DMS53 treated with DMSO at 0.1 percent for 48 hours (cell line): ENCODE measurements at regions not wholly inside any gene's neighbourhood (a gene's known extent, or its start where the extent isn't known, plus 50 kb on each side); places are given as distances from the start of the nearest gene placed in this dataset.

Source experiments
- DNase-seq: peaks from one replicate; lab custom pipeline; 2025; ENCODE audit not compliant: unreplicated experiment; lab: John Stamatoyannopoulos, UW

DNA sequence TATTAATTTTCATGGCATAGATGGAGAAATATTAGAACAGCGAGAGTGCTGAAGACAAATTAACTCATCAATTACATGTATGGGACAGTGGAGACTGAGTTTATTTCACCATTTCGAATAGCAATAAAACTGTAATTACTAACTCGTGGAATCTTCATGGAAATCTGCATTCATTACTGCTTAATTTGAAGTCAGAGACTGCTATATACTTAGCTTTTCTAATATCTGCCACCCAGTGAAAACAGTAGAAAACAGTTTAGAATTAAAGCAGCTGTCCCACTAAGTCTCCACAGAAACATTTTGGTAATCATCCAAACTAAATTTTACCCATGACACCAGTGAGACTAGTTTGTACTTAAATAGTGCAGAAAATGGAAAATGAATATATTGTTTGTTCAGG is 56.8 kb downstream of the IZUMO3 start:
- no peak for DNase-seq

DNA sequence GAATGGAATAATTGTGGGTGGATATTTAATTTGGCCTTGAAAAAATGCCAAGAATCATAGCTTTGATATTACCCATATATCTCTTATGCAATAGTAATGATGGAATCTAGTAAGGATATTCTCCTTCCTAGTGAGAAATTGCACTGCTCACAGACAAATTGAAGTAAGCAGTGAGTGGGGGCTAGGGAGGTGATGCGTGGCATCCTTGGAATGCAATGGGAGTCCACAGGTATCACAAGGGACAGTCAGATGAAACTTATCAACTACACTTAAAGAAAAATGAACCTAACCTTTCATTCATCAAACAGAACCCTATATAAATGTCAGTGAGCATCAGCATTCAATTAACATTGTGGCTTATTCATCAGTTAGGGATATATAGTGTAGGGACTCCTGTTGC is 57.8 kb downstream of the IZUMO3 start:
- no peak for DNase-seq

DNA sequence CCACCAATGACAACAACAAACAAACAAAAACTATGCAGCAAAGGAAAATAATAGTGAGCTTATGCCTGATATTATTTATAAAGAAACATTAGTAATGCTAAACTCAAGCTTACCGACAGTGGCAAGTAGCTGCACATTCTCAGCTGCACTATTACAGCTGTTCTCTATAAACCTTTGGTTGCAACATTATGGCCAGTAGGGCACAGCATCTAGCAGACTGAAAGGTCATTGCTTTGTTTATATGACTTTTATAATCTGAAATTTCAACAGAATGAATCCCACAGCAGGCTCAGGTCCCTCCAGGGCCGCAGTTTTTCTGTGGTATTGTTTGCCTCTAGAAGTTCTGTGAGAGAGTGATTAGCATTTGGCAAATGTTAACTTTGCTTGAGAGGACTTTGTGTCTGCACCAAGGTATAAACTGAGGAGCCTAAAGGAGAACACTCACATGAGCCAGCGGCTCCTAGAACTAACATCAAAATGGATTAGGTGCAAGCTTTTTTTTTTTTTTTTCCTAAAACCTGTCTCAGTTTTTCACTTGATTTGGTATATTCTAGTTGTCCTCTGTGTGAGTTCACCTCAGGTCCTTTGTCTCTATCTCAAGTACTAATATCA is 58.3 kb downstream of the IZUMO3 start:
- no peak for DNase-seq

DNA sequence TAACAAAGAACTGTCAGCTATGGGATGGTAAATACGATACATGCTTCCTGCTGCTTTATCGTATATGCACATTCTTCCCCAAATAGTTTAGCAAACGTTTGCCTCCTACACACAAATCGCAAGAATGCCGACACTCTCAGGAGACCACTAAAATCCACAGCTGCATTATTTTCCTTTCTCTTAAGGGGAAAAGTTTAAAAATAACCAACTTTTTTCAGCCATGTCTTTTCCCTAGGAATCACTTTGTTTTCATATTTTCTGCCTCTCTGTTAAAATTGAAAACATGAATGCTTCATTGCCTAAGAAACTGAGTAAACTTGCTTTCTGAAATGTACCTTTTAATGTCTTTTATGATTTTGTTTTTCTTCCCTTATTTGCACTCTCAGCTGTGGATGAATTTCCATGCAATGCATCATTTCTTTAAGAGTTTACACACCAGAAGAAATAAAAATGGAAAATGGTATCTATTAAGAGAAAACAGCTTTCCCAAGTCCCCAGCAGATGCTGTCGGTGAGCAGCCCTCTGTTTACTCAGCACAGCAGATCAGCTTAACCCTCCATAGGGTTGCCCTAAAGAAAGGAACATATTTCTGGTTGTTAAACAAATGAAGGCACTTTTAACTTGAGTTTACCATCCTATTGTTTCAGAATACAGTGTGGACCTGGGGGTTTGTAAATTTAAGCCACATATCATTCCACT is 66.2 kb downstream of the IZUMO3 start:
- DNase-seq: no peak

DNA sequence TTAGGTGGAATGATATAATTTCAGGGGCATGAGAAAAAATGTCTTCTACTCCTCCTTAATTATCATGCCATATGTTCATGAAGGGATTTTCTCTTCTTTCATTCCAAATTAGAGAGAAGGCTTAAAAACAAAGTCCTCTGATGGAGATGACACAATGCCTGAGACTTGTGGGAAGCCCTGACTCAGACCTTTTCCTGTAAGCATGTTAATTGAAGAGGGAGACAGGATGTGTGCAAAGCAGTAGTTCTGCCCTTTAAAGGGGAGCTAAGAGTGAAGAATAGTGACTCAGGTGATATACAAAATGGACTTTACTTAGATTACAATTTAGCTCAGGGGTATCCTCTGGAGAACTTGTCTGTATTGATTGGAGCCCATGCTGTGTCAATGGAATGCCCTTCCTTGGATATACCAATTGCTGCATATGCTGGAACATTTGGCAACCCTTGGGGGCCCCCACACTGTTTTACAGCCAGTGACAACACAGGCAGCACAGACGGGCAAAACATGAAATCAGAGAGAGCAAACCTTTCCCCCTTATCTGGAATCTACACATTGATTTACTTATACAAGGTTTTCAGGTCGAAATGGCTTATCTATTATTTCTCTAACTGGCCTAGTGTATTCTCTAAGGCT is 81.3 kb downstream of the IZUMO3 start:
- DNase-seq: no peak

DNA sequence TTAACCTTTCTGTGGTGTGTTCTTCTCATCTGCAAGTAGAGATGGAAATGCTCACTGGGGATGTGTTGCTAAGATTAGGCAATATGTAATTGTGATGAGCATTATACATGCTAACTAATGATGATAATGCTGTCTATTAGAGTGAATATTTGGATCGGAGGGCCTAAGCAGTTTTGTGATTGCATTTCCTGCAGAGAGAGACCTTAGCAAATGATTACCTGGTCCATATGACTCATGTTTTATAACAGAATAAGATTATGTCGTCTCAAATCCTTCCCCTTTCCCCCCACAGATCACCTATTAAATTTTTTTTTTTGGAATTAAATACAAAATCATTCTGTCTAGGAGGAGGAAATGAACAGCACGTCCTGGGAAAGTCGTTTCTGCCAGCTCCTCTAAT is 82.7 kb downstream of the IZUMO3 start:
- DNase-seq: no peak

DNA sequence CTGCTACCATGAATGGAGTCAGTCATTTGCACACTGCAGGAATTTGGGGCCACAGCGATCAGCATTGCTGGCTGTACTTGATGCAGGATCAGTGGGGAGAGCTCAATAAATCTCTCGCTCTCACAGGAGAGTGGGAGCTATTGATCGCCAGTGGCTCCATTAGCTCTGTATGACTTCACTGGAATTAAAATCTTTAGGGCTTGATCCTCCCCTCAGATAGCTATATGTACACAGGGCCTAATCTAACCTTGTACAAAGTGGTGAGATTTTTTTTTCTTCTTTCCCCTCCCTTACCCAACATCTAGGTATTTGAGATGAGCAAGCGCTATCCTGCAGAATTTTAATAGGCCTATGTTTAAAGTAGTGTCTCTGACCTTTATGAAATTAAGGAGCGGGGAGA is 84.9 kb downstream of the IZUMO3 start:
- no peak for DNase-seq

DNA sequence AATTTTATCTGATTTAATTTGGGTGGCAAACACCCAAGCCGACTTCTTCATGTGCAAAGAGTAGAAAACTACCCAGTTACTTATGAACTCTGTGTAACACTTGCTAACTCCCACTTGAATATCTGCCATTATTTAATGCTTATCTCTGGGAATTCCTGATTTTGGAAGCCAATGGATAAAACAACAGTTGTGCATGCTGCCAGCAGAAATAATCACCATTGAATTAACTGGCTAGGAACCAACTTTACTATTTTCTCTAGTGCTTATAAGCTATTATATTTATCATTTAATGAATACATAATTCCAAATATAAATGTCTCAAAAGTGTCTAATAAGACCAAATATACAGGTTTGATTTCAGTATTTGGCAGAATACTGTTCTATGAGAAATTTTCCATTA is 85.7 kb downstream of the IZUMO3 start:
- DNase-seq: no peak

DNA sequence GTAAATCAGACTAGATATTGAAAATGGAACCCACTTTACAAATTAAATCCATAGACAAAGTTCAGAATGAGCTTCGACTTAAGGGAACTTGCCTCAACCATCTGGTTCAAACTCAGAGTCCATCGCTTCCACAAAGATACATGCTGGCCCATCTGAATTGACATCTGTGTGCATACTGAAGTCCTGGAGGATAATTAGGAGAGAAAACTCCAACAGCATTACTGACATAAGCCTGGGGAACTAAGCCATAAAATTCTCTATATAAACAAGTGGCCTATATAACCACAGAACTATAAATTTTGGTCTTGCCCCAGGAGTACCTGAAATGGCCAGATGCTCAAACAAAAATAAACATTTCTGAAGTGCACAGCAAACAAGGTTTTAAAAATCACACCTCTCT is 94.4 kb downstream of the IZUMO3 start:
- no peak for DNase-seq

DNA sequence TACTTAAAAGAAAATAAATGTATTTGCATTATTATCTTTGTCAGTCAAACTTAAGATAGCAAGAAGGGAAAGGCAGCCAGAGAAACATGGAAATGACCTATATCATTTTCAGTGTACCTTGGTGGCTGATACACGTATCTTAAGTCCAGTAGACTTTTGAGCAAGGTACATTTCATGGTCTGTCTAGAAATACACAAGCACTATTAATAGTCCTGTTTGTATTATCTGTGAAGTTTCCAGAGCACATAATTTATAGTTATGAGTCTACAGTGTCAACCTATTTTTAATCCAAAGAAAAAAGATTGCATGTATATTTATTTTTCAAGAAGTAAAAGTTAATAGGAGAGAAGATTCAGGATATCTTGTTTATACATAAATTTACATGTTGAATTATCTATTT is 95.7 kb downstream of the IZUMO3 start:
- DNase-seq: no peak

DNA sequence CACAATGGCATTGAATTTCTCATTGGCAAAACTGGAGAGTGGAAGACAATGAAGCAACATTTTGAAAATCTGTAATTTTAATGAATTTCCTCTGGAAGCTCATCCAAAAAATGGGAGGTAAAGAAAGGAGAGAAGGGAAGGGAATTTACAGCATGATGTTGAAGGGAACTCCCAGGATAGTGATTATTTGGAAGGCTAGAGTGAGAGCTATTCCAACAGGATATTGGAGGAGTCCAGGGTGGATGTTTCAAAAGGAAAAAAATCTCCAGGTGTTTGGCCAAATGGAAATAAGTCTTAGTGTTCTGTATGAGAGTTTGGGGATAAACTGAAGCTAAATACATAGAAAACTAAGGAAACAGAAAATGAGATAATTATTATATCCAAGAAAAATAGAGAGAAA is 106.2 kb downstream of the IZUMO3 start:
- DNase-seq: no peak

DNA sequence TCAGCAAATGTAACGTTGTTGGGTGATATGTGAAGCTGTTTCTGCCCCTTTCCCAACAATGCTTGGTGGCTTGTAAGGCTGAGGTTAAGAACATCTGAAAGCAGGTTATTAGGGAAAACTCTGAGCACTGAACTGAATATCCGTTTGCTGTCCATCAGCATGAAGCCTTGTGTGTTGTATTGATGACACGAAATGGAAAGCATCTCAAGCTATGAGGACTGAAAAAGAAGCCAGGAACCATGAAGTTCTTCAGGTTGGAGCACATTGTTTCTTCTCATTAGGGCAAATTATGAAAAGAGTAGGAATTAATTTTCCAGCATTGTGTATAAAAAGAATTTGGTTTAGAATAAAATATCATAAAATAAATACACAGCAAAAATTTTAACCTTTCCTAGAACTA is 106.8 kb downstream of the IZUMO3 start:
- no peak for DNase-seq

DNA sequence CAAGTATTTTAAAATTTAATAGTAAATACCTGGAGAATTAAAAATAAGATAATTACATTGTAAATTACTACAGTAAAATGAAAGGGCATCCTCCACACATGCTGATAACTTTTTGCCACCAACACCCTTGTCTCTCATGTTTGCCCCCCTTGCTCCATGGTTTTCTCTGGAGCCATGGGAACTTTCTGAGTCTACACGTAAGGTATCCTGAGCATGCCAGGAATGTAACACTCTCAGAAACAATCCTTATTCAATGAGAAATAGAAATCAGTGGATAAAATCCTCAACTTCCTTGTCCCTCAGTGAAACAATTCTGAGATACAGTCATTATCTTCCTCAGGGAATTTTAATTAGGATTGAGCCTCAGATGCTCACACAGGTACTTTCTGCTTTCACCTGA is 108.9 kb downstream of the IZUMO3 start:
- DNase-seq: no peak

DNA sequence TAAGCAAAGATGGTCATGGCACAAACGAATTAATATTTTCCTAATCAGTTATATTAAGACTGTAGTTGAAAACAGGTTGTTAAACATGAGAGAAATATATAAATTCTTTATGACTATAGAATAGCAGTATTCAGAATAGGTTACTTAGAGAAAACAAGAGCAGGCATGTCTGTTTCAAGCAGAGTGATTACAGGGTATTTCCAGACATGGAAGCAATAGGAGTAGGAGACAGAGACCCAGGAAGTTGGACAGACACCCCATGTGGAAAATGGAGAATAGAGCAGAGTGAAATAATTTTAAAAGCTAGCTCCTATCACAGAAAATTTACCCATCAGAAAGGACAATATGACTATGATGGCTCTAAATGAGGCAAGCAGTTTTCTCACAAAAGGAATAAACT is 111.5 kb downstream of the IZUMO3 start:
- DNase-seq: no peak

DNA sequence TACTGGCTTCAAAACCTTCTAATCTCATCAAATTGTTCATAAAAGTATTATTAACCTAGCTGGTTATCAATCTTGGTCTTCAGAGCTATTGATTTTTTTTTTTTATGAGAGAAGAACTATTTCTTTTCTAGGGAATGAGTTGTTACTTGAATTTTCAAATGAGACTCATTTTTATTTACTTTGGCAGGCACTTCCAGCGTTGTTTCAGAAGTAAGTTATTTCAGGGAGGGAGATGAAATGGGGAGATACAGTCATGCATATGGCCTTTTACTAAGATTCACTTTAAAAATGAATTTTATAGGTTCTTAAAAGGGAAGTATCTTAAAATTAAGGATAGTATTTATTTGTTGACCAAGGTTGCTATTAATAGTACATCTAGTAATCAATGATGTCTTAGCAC is 129.6 kb downstream of the IZUMO3 start:
- DNase-seq: no peak

DNA sequence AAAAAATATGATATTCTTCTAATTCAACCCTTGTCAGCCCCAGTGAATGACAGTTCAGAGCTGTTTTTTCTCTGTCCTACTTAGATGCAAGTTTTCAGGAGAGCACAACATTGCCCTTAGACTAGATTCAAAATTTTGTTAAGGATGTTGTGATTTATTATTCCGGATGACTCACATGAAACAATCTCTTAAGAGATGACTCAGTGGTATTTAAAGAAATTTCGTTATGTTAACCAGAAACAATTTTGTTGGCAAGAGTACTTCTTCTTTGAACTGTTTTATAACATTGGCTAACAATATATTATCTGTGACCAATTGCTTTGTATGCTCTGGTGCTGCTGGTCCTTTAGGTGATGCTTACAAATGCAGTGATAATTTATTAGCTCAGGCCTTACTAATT is 132.0 kb downstream of the IZUMO3 start:
- DNase-seq: no peak

DNA sequence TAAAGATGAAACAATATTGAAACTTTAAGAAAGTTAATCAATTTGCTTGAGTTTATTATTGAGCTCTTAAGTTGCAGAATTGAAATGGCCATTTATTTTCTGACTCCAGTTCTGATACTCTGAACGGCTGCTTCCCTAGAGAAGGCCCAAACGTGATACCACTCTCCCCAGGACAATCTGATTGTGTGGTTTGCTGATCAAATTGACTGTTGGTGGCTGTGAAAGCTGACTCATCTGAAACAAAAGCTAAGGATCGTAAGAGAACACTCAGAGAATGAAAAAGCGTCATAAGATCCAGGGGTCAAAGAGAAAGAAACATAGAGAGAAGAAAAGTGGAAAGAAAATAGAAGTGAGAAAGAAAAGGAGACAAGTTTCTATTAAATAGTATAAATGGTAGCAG is 147.2 kb downstream of the IZUMO3 start:
- DNase-seq: no peak

DNA sequence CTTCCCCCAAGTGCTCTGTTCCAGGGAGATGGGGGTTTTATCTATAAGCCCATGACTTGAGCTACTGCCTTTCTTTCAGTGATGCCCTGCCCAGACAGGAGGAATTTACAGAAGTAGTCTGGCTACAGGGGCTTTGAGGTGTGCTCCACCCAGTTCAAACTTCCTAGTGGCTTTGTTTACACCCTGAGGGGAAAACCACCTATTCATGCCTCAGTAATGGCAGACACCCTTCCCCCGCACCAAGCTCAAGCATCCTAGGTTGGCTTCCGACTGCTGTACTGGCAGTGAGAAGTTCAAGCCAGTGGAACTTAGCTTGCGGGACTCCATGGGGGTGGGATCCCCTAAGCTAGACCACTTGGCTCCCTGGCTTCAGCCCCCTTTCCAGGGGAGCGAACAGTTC is 154.6 kb downstream of the IZUMO3 start:
- no peak for DNase-seq

DNA sequence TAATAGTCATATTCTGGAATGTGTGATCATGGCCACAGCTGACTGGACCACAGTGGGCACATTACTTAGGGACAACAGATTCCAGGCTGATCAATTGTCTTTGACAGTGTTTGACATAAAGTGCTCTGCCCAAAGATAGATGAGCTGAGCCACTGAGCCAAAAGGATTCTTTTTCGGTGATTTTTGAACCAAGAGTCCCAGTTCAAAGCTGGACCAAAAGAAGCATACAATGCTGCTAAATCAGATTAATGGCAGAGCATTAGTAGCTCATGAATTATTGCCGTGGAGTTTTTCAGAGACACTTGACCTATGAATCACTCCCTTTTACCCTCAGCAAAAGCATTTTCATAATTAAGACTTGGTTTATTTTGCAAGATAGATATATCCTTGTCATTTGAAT is 160.6 kb downstream of the IZUMO3 start:
- no peak for DNase-seq

DNA sequence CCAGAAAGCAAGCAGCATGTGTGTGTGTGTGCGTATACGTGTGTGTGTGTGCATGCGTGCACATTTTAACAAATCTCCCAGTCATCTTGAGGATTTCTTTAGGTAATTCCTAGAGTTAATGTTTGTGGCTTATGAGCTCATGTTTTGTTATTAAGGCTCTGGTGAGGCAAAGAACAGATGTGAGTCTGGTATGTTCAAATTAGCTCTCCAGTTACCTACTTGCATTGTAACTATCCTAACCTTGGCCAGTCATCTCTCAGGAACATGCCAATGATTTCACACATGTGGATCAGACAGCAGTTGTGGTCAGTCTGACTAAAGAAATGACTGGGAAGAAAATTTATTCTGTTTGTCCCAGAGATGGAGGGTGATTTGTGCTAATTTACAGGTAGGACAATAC is 163.1 kb downstream of the IZUMO3 start:
- no peak for DNase-seq

DNA sequence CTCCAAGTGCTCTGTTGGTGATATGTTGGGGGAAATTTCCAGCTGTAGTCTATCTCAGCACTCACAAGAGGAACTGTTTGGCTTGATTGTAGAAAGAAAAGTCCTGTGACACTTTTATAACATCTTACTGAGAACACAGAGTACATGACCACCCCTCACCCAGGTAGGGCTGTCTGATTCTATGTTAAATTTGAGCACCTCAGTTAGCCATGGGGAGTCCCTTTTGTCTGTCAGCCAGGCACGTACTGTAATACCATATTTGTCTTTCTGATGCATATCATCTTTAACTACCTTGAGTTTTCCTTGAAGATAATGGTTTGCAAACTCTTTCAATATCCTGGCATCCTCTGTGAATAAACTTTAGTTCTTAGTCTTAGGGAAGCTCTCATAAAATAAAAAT is 164.5 kb downstream of the IZUMO3 start:
- no peak for DNase-seq

DNA sequence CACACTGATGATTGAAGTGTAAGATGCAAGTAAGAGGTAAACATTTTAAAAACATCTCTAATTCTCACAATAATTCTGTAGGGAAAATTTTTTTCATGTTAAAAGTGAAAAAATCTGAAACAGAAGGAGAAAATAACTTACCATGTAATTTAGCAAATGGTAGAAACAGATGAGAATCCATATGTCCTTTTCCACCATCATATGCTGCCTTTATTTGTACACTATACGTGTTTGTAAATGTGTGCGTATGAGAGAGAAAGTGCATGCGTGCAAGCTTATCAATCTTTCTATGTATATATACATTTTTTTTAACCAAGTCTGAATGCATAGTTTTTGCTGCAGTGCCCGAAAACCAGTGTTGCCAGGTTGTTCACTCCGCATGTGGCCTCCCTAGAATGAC is 186.7 kb downstream of the IZUMO3 start:
- no peak for DNase-seq

DNA sequence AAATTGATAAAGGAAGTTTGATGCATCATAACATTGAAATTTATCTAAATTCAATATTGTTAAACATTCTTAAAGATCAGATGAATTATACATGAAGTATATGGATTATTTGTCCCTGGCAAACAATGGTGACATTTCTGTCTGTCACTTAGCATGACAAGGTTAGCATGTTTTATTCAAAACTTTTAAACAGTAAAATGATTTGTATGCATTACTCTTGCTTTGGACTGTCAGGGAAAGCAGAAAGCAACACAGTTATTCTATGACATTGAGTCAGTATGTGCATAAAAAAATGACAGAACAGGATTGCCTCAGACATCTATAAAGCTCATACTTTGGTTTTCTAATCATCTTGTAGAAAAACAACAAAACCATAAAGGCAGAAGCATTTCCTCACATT is 193.7 kb downstream of the IZUMO3 start:
- no peak for DNase-seq
